ENCODE measurements at regions not wholly inside any gene's neighbourhood (a gene's known extent, or its start where the extent isn't known, plus 50 kb on each side); places are given as distances from the start of the nearest gene placed in this dataset.

DNA sequence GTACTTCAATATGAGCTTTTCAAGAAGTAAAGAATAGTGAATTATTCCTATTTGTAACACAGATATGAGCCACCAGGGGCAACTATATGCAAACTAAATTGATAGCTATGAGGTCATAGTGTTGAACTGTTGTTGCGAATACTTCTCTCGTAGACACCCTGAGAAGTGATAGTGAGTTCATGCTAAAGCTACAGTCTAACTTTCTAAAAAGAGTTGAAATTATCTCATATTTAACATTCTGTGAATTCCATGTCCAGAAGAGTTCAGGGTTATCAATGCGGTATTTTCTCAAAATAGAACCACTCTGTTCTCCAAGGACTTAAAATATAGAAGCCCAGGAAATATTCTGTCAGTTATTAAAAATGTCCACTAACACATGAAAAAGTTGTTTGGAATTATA is 185.4 kb downstream of the AASDHPPT start:
- TF ChIP-seq, protein P1, sequence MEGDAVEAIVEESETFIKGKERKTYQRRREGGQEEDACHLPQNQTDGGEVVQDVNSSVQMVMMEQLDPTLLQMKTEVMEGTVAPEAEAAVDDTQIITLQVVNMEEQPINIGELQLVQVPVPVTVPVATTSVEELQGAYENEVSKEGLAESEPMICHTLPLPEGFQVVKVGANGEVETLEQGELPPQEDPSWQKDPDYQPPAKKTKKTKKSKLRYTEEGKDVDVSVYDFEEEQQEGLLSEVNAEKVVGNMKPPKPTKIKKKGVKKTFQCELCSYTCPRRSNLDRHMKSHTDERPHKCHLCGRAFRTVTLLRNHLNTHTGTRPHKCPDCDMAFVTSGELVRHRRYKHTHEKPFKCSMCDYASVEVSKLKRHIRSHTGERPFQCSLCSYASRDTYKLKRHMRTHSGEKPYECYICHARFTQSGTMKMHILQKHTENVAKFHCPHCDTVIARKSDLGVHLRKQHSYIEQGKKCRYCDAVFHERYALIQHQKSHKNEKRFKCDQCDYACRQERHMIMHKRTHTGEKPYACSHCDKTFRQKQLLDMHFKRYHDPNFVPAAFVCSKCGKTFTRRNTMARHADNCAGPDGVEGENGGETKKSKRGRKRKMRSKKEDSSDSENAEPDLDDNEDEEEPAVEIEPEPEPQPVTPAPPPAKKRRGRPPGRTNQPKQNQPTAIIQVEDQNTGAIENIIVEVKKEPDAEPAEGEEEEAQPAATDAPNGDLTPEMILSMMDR (IDR thresholded peaks at IDR 0.05; ENCODE audit: low read depth, low read length): no peak
- TF ChIP-seq, protein P2, sequence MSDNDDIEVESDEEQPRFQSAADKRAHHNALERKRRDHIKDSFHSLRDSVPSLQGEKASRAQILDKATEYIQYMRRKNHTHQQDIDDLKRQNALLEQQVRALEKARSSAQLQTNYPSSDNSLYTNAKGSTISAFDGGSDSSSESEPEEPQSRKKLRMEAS (IDR thresholded peaks at IDR 0.05; ENCODE audit: low read depth, low read length): no peak
- TF ChIP-seq POLR2A (IDR thresholded peaks at IDR 0.05; ENCODE audit: extremely low read depth, insufficient read length): no peak
